ENCODE measurements at regions not wholly inside any gene's neighbourhood (a gene's known extent, or its start where the extent isn't known, plus 50 kb on each side); places are given as distances from the start of the nearest gene placed in this dataset.

- TF ChIP-seq SSRP1 (CRISPR knock-in tag; IDR thresholded peaks at IDR 0.05): 0 out of 2 replicates have a peak, but pooled peaks have one; percentile 63
- TF ChIP-seq RERE (CRISPR knock-in tag; IDR thresholded peaks at IDR 0.05; ENCODE audit: low read depth): peak; percentile 79
- TF ChIP-seq PITX1 (CRISPR knock-in tag; IDR thresholded peaks at IDR 0.05): peak; percentile 70; the same call in 1 of the 2 replicates
- TF ChIP-seq HMG20B (CRISPR knock-in tag; conservative IDR thresholded peaks at IDR 0.05): peak; percentile 87
- no peak for TF ChIP-seq MTF2 (CRISPR knock-in tag; IDR thresholded peaks at IDR 0.05; ENCODE audit: borderline replicate concordance)
- TF ChIP-seq IKZF1 (IDR thresholded peaks at IDR 0.05): no peak
- no peak for TF ChIP-seq AKAP8 (CRISPR knock-in tag; IDR thresholded peaks at IDR 0.05)
- TF ChIP-seq CAMTA2 (CRISPR knock-in tag; IDR thresholded peaks at IDR 0.05; ENCODE audit: borderline replicate concordance): no peak
- no peak for TF ChIP-seq ZNF720 (CRISPR knock-in tag; IDR thresholded peaks at IDR 0.05)
- no peak for TF ChIP-seq HES4 (CRISPR knock-in tag; IDR thresholded peaks at IDR 0.05; ENCODE audit: borderline replicate concordance)
- peak; percentile 38; the same call in 1 of the 2 replicates for TF ChIP-seq GMEB1 (CRISPR knock-in tag; IDR thresholded peaks at IDR 0.05; ENCODE audit: borderline replicate concordance)
- no peak for TF ChIP-seq ZNF788 (CRISPR knock-in tag; IDR thresholded peaks at IDR 0.05; ENCODE audit: borderline replicate concordance)
- peak; percentile 59; the same call in 1 of the 2 replicates for TF ChIP-seq ZNF430 (CRISPR knock-in tag; IDR thresholded peaks at IDR 0.05)
- TF ChIP-seq ZNF615 (CRISPR knock-in tag; IDR thresholded peaks at IDR 0.05; ENCODE audit: borderline replicate concordance): peak; percentile 27; the same call in 1 of the 2 replicates
- TF ChIP-seq CREB1 (IDR thresholded peaks at IDR 0.05): no peak
- peak; percentile 70 for TF ChIP-seq CREB1 (CRISPR knock-in tag; IDR thresholded peaks at IDR 0.05)
- 0 out of 2 replicates have a peak, but pooled peaks have one; percentile 29 for TF ChIP-seq ZNF335 (CRISPR knock-in tag; IDR thresholded peaks at IDR 0.05)
- peak; percentile 84 for TF ChIP-seq TCF7 (IDR thresholded peaks at IDR 0.05; ENCODE audit: low read depth)
- no peak for TF ChIP-seq ZNF232 (CRISPR knock-in tag; IDR thresholded peaks at IDR 0.05; ENCODE audit: borderline replicate concordance)
- TF ChIP-seq HDAC6 (IDR thresholded peaks at IDR 0.05; ENCODE audit: low read depth, low read length): no peak
- TF ChIP-seq ZNF761 (CRISPR knock-in tag; conservative IDR thresholded peaks at IDR 0.05): 0 out of 2 replicates have a peak, but pooled peaks have one; percentile 47
- TF ChIP-seq ZNF350 (CRISPR knock-in tag; IDR thresholded peaks at IDR 0.05; ENCODE audit: borderline replicate concordance, low read depth): no peak
- peak; percentile 52 for TF ChIP-seq DRAP1 (CRISPR knock-in tag; IDR thresholded peaks at IDR 0.05)
- TF ChIP-seq MXD4 (CRISPR knock-in tag; IDR thresholded peaks at IDR 0.05): no peak
- TF ChIP-seq SYNCRIP (IDR thresholded peaks at IDR 0.05; ENCODE audit: insufficient read depth, low read depth, low read length): no peak
- peak; percentile 73; the same call in 1 of the 2 replicates for TF ChIP-seq MLX (CRISPR knock-in tag; IDR thresholded peaks at IDR 0.05)
Observed at GRCh38 chr7:17021205-17021604, 139.4 kb upstream of the AGR3 start (continued).

All from HepG2 (cell line).